Ishikawa (cell line): ENCODE measurements at regions not wholly inside any gene's neighbourhood (a gene's known extent, or its start where the extent isn't known, plus 50 kb on each side); places are given as distances from the start of the nearest gene placed in this dataset.

Experiments used
- CEBPB ChIP-seq: IDR thresholded peaks from 2 replicates; pipeline ENCODE4 v1.6.1; 2012
- CREB1 ChIP-seq: IDR thresholded peaks from 2 replicates; pipeline ENCODE4 v1.6.1; 2012; ENCODE audit warnings: low read depth
- EGR1 ChIP-seq: IDR thresholded peaks from 2 replicates; pipeline ENCODE4 v1.6.1; 2012
- EP300 ChIP-seq: IDR thresholded peaks from 2 replicates; pipeline ENCODE4 v1.6.1; 2012; ENCODE audit warnings: borderline replicate concordance
- FOXM1 ChIP-seq: IDR thresholded peaks from 2 replicates; pipeline ENCODE4 v1.6.1; 2012; ENCODE audit warnings: low read depth, borderline replicate concordance
- NFIC ChIP-seq: IDR thresholded peaks from 2 replicates; pipeline ENCODE4 v1.6.1; 2012
- RAD21 ChIP-seq: IDR thresholded peaks from 2 replicates; pipeline ENCODE4 v1.6.1; 2012; ENCODE audit warnings: low read depth
- REST ChIP-seq: IDR thresholded peaks from 2 replicates; pipeline ENCODE4 v1.6.1; 2012; ENCODE audit warnings: low read depth, mild to moderate bottlenecking
- TAF1 ChIP-seq: IDR thresholded peaks from 2 replicates; pipeline ENCODE4 v1.6.1; 2012; ENCODE audit warnings: low read depth, mild to moderate bottlenecking
- TCF12 ChIP-seq: IDR thresholded peaks from 2 replicates; pipeline ENCODE4 v1.6.1; 2012; ENCODE audit warnings: low read depth
- TEAD4 ChIP-seq: IDR thresholded peaks from 2 replicates; pipeline ENCODE4 v1.6.1; 2012
- YY1 ChIP-seq: IDR thresholded peaks from 2 replicates; pipeline ENCODE4 v1.6.1; 2012; ENCODE audit warnings: low read depth
- ZBTB7A ChIP-seq: IDR thresholded peaks from 2 replicates; pipeline ENCODE4 v1.6.1; 2012; ENCODE audit warnings: low read depth
- TF ChIP-seq, protein P1 (sequence below): IDR thresholded peaks from 2 replicates; pipeline ENCODE4 v1.6.1; 2012
- TF ChIP-seq, protein P2 (sequence below): IDR thresholded peaks from 2 replicates; pipeline ENCODE4 v1.6.1; 2012

DNA sequence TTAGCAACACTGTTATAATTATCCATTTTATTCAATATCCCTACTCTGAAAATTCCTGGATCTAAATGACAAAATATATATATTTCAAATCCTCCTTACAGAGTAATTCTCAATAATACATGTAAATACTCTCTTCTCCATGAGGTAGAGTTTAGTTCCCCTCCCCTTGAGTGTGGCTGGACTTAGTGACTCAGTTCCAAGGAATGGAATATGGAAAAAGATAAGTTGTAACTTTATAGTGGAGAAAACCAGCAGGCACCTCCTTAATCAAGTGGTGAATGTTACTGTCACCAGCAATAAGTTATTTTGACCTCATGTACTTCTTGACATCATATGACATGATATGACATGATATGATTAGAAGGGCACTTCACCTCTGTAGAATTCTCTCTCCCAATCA is 302.0 kb downstream of the RAB28 start:
- no peak for TF ChIP-seq EP300

DNA sequence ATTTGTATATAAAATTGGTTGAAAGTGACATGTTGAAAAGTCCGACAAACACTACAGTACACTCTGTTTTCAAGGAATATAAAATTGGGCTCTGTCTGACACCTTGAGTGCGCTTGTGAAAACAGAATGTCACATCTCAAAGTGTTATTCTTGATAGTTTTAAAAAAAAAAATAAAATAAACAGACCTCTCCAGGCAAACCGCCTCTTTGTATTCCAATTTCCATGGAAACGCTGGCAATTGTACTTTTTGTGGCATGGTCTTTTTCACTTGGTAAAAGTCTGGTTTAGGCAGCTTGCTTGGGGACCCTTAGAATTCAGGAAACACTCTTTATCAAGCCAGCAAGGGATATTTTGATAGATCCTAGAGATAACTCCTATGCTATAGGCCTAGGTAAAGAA is 302.5 kb downstream of the RAB28 start:
- no peak for TF ChIP-seq CEBPB
- TF ChIP-seq, protein P1, sequence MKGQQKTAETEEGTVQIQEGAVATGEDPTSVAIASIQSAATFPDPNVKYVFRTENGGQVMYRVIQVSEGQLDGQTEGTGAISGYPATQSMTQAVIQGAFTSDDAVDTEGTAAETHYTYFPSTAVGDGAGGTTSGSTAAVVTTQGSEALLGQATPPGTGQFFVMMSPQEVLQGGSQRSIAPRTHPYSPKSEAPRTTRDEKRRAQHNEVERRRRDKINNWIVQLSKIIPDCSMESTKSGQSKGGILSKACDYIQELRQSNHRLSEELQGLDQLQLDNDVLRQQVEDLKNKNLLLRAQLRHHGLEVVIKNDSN = no peak
- TF ChIP-seq NFIC = no peak
- no peak for TF ChIP-seq YY1
- TF ChIP-seq CREB1 = no peak
- no peak for TF ChIP-seq ZBTB7A
- TF ChIP-seq, protein P2, sequence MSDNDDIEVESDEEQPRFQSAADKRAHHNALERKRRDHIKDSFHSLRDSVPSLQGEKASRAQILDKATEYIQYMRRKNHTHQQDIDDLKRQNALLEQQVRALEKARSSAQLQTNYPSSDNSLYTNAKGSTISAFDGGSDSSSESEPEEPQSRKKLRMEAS = no peak
- no peak for TF ChIP-seq REST
- no peak for TF ChIP-seq RAD21
- no peak for TF ChIP-seq FOXM1
- no peak for TF ChIP-seq EGR1
- no peak for TF ChIP-seq TAF1
- TF ChIP-seq EP300 = no peak
- no peak for TF ChIP-seq TEAD4
- no peak for TF ChIP-seq TCF12

DNA sequence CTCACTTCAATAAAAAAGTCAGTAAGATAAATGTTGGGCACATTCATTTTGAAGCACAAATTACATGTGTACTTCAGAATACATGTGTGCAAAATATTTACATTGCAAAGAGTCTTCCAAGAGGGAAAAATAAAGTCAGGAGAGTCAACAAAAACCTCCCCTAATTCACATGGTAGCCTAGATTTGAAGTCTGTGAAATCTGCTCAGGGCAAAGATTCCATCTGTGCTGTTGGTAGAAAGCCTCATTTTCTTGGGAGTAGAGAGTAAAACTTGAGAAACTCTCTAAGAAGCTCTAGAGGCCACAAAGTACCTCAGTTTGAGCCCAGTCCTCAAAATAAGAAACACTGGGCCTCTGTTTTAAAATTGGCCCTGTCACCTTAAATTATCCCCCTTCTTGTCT is 303.4 kb downstream of the RAB28 start:
- TF ChIP-seq NFIC = no peak
- TF ChIP-seq CREB1 = no peak

GRCh38 chr4:13178621-13179020 is 305.5 kb downstream of the RAB28 start:
- no peak for TF ChIP-seq EGR1
- TF ChIP-seq, protein P1 = no peak
- TF ChIP-seq REST = no peak
- TF ChIP-seq CREB1 = no peak
- TF ChIP-seq RAD21 = no peak

DNA sequence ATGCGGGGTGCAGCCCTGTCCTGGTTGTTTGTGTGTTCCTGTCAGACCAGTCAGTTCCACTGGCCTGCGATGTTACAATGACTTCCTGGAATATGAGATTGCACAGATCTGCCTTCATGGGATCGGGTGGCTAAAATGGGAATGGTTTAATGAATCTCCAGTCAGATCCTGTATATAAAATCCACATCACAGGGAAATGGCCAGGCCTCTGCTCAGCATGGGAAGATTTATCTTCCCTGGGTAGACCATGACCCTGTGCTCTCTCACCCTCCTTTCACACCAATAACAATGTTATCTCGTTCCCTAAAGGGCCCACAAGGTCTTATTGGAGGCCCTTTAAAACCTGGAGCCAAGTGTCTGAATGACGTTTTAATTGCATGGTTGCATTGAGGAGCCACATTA is 307.4 kb downstream of the RAB28 start:
- TF ChIP-seq ZBTB7A (no peak), CREB1 (no peak), CEBPB (no peak), RAD21 (no peak), YY1 (no peak), TAF1 (no peak), EP300 (no peak), TCF12 (no peak), FOXM1 (no peak), NFIC (no peak), TEAD4 (no peak), REST (no peak), EGR1 (no peak)
- TF ChIP-seq, protein P2 = no peak

DNA sequence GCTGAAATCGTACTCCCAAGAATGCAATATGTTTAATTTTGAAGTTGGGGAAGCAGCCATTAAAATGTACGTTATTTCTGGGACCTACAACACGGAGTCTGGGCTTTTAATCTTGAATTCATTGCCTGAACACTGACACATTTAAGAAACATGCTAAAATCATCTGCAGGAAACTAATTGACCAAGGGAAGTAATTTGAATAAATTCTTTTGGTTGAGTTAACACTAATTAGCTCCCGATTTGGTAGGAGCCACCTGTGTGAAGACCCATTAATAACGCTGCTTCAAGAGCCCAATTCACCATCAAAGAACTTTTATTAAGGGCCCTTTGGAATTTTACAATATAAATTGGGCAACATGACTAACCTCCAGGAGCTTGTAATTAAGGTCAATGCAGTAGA is 309.2 kb downstream of the RAB28 start:
- no peak for TF ChIP-seq YY1
- no peak for TF ChIP-seq ZBTB7A
- TF ChIP-seq REST = no peak
- no peak for TF ChIP-seq TCF12
- no peak for TF ChIP-seq CEBPB
- TF ChIP-seq TEAD4 = no peak
- TF ChIP-seq, protein P2 = no peak
- no peak for TF ChIP-seq NFIC
- TF ChIP-seq EP300 = no peak
- TF ChIP-seq CREB1 = no peak
- no peak for TF ChIP-seq EGR1
- TF ChIP-seq RAD21 = no peak
- TF ChIP-seq, protein P1 = no peak
